A204.1 (cell line): ENCODE measurements at regions not wholly inside any gene's neighbourhood (a gene's known extent, or its start where the extent isn't known, plus 50 kb on each side); places are given as distances from the start of the nearest gene placed in this dataset.
"Not testable (repeated sequence)": the region's sequence is repeated elsewhere in the genome, so short reads cannot be mapped to it uniquely, and the experiment has no call there.

Experiments used
- FAIRE-seq: peaks from 2 replicates; lab custom pipeline; 2012; peaks lifted over from hg19 to GRCh38; lab: Jason Lieb, UNC

GRCh38 chr21:28587748-28588147 lies 404.9 kb downstream of the LTN1 start:
- FAIRE-seq, result no peak

- FAIRE-seq, result no peak
Observed at GRCh38 chr21:28581976-28582375, 410.7 kb downstream of the LTN1 start.

- FAIRE-seq, result not testable (repeated sequence)
Observed at GRCh38 chr21:28581311-28581731, 411.4 kb downstream of the LTN1 start.

GRCh38 chr21:28580585-28580984 lies 412.1 kb downstream of the LTN1 start:
- FAIRE-seq, result no peak

GRCh38 chr21:28579986-28580550 lies 412.6 kb downstream of the LTN1 start:
- FAIRE-seq, result no peak

GRCh38 chr21:28568692-28569091 lies 424.0 kb downstream of the LTN1 start:
- no peak for FAIRE-seq

- not testable (repeated sequence) for FAIRE-seq
Observed at GRCh38 chr21:28563933-28564332, 428.7 kb downstream of the LTN1 start.

GRCh38 chr21:28561772-28562171 lies 430.9 kb downstream of the LTN1 start:
- no peak for FAIRE-seq

GRCh38 chr21:28554660-28555475 lies 437.8 kb downstream of the LTN1 start:
- no peak for FAIRE-seq

GRCh38 chr21:28550057-28550825 lies 442.4 kb downstream of the LTN1 start:
- FAIRE-seq, result no peak

- no peak for FAIRE-seq
Observed at GRCh38 chr21:28548291-28548690, 444.4 kb downstream of the LTN1 start.

GRCh38 chr21:28547766-28548165 lies 444.9 kb downstream of the LTN1 start:
- no peak for FAIRE-seq

- no peak for FAIRE-seq
Observed at GRCh38 chr21:28543975-28544374, 448.7 kb downstream of the LTN1 start.

- no peak for FAIRE-seq
Observed at GRCh38 chr21:28541371-28542112, 451.1 kb downstream of the LTN1 start.

- no peak for FAIRE-seq
Observed at GRCh38 chr21:28540514-28540913, 452.2 kb downstream of the LTN1 start.

GRCh38 chr21:28539623-28539988 lies 453.1 kb downstream of the LTN1 start:
- no peak for FAIRE-seq

- FAIRE-seq, result no peak
Observed at GRCh38 chr21:28538987-28539622, 453.6 kb downstream of the LTN1 start.

- no peak for FAIRE-seq
Observed at GRCh38 chr21:28537371-28538079, 455.2 kb downstream of the LTN1 start.

- FAIRE-seq, result no peak
Observed at GRCh38 chr21:28532446-28532845, 460.2 kb downstream of the LTN1 start.

GRCh38 chr21:28523367-28523766 lies 469.3 kb downstream of the LTN1 start:
- no peak for FAIRE-seq
